Cardiac fibroblast (primary cell): ENCODE measurements at regions not wholly inside any gene's neighbourhood (a gene's known extent, or its start where the extent isn't known, plus 50 kb on each side); places are given as distances from the start of the nearest gene placed in this dataset.
"Not testable (repeated sequence)": the region's sequence is repeated elsewhere in the genome, so short reads cannot be mapped to it uniquely, and the experiment has no call there.

ENCODE experiments used
- DNase-seq, 2 donors: peaks; one replicate each; pipeline versions ENCODE4 v3.0.0 to v3.0.0-alpha.2; 2010; ENCODE audit warnings: low read depth in 2 of 2
- H3K4me3 ChIP-seq, 2 donors: replicated peaks in 1 of 2; 1 replicate in 1 of 2; 2 replicates in 1 of 2; pipeline ENCODE4 v1.5.1; 2011; ENCODE audit warnings: low read depth in 2 of 2, low read length in 2 of 2, mild to moderate bottlenecking in 2 of 2, moderate library complexity in 1 of 2
- TF ChIP-seq, protein P1 (sequence below): IDR thresholded peaks from one replicate; pipeline ENCODE4 v1.5.1; 2011; ENCODE audit warnings: low read depth, mild to moderate bottlenecking, low read length, inconsistent platforms

DNA sequence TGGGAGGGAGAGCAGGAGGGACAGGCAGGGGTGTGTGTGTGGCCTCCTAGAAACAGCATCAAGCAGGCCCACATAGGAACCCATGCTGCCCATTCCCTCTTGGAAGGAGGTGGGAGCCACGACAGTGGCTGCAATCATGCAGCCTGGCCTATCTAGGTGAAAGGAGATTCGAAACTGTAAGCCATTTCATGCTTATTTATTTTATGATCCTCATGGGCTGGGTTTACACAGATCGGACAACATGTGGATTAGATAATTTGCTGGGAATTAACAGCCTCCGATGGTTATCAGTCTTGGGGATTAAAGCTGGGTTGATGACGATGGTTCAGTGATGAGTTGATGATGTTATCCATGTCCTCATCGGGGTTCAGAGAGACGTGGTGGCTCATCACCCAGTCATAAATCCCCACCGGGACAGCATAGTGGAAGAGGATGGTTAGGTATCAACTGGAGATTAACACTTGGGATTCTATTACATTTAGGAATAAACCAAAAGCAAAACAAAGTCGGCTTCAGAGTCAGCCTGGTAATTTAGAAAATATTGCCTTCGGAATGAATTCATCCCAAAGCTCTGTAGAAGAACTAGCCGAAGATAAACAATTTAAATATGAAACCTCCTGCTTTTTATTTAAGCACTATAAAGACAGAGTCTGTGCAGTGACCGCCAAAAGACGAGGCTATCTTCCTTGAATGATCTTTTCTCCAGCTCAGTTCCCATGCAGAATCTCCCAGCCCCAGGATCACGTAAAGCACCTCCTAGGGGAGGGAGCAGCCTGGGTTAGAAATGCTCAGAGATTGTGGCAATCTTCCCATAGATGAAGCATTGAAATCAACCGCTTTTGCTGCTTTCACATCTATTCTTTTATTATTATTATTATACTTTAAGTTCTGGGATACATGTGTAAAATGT lies 252.8 kb downstream of the FOXD2 start:
- DNase-seq = no peak
- no peak overlapping the region for H3K4me3 ChIP-seq
- TF ChIP-seq, protein P1, sequence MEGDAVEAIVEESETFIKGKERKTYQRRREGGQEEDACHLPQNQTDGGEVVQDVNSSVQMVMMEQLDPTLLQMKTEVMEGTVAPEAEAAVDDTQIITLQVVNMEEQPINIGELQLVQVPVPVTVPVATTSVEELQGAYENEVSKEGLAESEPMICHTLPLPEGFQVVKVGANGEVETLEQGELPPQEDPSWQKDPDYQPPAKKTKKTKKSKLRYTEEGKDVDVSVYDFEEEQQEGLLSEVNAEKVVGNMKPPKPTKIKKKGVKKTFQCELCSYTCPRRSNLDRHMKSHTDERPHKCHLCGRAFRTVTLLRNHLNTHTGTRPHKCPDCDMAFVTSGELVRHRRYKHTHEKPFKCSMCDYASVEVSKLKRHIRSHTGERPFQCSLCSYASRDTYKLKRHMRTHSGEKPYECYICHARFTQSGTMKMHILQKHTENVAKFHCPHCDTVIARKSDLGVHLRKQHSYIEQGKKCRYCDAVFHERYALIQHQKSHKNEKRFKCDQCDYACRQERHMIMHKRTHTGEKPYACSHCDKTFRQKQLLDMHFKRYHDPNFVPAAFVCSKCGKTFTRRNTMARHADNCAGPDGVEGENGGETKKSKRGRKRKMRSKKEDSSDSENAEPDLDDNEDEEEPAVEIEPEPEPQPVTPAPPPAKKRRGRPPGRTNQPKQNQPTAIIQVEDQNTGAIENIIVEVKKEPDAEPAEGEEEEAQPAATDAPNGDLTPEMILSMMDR = no peak

DNA sequence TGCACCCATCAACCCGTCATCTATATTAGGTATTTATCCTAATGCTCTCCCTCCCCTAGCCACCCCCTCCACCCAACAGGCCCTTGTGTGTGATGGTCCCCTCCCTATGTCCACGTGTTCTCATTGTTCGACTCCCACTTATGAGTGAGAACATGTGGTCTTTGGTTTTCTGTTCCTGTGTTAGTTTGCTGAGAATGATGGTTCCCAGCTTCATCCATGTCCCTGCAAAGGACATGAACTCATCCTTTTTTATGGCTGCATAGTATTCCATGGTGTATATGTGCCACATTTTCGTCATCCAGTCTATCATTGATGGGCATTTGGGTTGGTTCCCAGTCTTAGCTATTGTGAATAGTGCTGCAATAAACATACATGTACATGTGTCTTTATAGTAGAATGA lies 253.4 kb downstream of the FOXD2 start:
- DNase-seq, H3K4me3 ChIP-seq: not testable (repeated sequence)

DNA sequence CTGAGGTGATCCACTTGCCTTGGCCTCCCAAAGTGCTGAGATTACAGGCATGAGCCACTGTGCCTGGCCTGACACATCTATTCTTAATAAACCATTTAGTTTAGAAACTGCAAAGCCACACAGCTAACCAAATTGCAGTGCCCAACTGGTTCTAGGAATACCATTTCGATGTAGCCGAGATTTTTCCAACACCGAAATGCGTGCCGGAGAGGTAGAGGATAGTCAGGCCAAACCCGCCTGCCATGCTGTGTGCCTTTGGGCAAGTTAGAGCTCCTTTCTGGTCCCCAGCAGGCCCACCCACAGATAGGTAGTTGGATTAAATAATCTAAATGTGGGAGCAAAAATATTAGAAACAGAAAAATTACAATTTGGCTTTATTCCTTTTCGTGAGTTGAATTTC lies 254.4 kb downstream of the FOXD2 start:
- H3K4me3 ChIP-seq = no peak overlapping the region
- no peak for DNase-seq
- TF ChIP-seq, protein P1 = no peak

DNA sequence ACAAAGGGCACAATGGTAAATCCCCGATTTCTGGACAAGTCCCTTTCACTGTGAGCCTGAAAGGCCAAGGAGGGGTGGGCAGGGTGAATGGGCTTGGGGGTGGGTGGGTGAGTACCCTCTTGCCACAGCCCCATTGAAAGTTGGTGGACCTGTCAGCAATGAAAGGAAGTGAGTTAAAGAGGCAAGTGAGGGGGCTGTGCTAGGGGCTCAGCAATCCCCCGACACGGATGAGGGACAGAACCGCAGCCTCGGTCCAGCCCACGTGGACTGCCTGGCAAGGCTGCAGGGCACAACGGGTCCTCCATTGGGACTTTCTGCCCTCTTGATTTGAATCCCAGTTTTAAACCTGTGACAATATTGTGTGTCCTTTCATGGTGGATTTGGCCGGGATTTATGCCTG lies 255.3 kb downstream of the FOXD2 start:
- no peak overlapping the region for H3K4me3 ChIP-seq
- TF ChIP-seq, protein P1 = no peak
- no peak for DNase-seq

DNA sequence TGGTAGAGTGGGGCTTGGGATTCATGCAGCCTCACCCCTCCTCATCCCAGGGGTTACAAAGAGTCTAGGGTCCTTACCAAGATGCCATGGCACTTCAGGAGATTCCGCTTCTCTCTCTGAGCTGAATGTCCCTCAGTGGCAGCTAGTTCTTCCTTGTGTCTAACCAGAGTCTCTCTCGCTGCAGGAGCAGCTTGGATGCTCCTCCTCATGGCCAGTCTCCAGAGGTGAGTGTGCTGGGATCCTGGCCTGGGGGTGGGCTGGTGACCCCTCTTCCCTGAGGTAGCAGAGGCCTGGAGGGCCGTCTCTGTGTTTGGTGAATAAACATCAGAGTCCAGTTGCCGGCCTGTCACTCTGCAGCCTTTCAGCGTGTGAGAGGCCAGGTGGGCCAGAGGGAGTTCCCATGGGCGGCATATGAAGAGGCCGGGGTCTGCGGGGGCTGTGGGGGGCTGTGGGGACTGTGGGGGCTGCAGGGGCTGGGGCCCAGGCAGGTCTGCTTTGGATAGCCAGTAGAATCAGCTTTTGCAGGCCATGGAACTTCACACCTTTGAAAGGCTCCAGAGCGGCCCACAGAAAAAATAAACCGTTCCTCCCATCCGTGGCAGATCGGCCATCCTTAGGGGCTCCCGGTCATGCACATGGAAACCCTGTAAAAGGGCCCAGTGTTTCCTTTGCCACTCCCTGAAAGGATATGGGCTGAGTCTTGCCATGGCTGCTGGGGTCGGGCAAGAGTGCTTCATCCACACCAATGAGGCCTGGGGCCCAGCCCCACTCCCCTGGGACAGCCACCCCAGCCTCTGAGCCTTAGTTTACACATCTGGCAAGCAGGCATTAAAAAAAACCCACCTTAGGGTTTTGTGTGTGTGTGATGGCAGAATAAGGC lies 256.4 kb downstream of the FOXD2 start:
- TF ChIP-seq, protein P1 = no peak
- H3K4me3 ChIP-seq = no peak overlapping the region
- DNase-seq = no peak

DNA sequence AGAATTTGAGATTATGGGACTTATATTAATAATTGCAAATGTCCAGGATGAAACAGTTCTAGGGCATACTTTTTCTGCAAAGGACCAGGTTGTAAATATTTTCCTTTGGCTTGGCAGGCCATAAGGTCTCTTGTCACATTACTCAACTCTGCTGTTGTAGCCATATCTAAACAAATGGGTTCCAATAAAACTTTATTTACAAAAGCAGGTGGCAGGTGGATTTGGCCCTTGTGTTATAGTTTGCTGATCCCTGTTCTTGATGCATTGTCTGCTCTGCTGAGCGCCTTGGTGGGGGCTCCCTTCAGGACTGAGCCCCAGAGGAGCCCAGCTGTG lies 258.5 kb downstream of the FOXD2 start:
- no peak overlapping the region for H3K4me3 ChIP-seq
- TF ChIP-seq, protein P1 = no peak
- DNase-seq = no peak
